GM13976 (cell line): ENCODE measurements at regions not wholly inside any gene's neighbourhood (a gene's known extent, or its start where the extent isn't known, plus 50 kb on each side); places are given as distances from the start of the nearest gene placed in this dataset.

Experiments
- DNase-seq: peaks from one replicate; pipeline ENCODE4 v3.0.0; 2012; ENCODE audit warnings: low spot score
- CTCF ChIP-seq: IDR thresholded peaks from 2 replicates; pipeline ENCODE4 v1.5.1; 2012; ENCODE audit warnings: borderline replicate concordance, mild to moderate bottlenecking; ENCODE audit not compliant: insufficient read depth; ENCODE audit errors: extremely low read depth, missing control alignments, control extremely low read depth
- in situ Hi-C: fragments of 300-500 bp; cut with MboI; formaldehyde crosslinking; loops from one replicate; pipeline ENCODE4 v1.12.0; 2022; ENCODE audit warnings: low sequenced_read_pairs, mixed read lengths, inconsistent platforms; ENCODE audit not compliant: unreplicated experiment

- in situ Hi-C loops: no loop called here
- no peak for DNase-seq
- TF ChIP-seq CTCF: no peak
Observed at GRCh38 chr18:66825347-66825746, 221.5 kb upstream of the CDH19 start.

GRCh38 chr18:66819235-66819634 is 215.3 kb upstream of the CDH19 start:
- DNase-seq: no peak
- TF ChIP-seq CTCF: no peak
- in situ Hi-C loops: no loop called here

DNA sequence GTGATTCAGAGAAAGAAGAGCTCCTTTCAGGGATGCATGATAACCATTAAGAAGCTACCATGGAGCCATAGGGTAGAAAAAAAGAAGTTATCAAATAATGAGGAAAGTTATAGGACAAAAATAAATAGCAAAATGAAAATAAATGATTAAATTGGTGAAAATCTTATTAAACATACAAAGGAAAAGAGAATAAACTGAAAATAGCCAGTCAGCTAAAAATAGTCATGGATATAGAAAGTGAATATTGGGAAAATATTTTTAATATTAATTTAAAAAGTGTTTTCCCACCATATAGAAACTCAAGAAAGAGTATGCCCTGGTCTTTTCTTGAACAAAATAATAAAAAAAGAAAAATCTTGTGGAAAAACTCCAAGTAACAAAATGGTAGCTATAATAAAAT is 209.2 kb upstream of the CDH19 start:
- in situ Hi-C loops: no loop called here
- TF ChIP-seq CTCF: no peak
- DNase-seq: no peak

GRCh38 chr18:66795051-66795450 is 191.2 kb upstream of the CDH19 start:
- TF ChIP-seq CTCF: no peak
- DNase-seq: no peak
- in situ Hi-C loops: no loop called here

GRCh38 chr18:66792466-66792865 is 188.6 kb upstream of the CDH19 start:
- no peak for TF ChIP-seq CTCF
- DNase-seq: no peak
- in situ Hi-C loops: no loop called here

- in situ Hi-C loops: no loop called here
- TF ChIP-seq CTCF: no peak
- no peak for DNase-seq
Observed at GRCh38 chr18:66780609-66781008, 176.7 kb upstream of the CDH19 start.

GRCh38 chr18:66778048-66778447 is 174.2 kb upstream of the CDH19 start:
- no peak for TF ChIP-seq CTCF
- no peak for DNase-seq
- in situ Hi-C loops: no loop called here
